ENCODE measurements at regions not wholly inside any gene's neighbourhood (a gene's known extent, or its start where the extent isn't known, plus 50 kb on each side); places are given as distances from the start of the nearest gene placed in this dataset.

DNA sequence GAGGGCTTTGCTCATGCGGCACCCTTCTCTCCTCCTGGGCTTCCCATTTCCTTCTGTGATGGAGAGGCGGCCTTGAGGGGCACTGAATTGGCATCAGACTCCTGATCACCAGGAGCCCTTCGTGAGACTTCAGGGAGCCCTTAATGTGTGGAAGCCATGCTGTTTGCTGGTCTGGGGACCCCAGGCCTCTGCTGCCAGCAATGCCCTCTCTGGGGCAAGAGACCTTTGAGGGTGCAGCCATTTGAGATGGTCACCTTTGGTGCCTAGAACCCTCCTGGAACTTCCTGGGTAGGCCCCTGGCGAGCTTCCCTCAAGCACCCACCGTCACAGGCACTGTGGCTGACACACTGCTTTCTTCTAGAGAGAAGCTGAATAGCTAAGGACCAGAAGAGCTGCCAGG, 338.7 kb upstream of the IRX4 start:
- ATAC-seq: no peak
- intact Hi-C loops (cut with DNase I): no loop called here

GRCh38 chr5:2220741-2221140, 338.0 kb upstream of the IRX4 start:
- DNase-seq (ENCODE audit: missing footprints) (no peak), ATAC-seq (no peak)
- intact Hi-C loops (cut with DNase I): no loop called here

More for the DNA sequence above, 338.7 kb upstream of the IRX4 start:
- DNase-seq (ENCODE audit: missing footprints): no peak

GRCh38 chr5:2219149-2219776, 336.5 kb upstream of the IRX4 start:
- DNase-seq (ENCODE audit: missing footprints) (no peak), ATAC-seq (no peak)
- intact Hi-C loops (cut with DNase I): no loop called here

- ATAC-seq (no peak), DNase-seq (ENCODE audit: missing footprints) (no peak)
- intact Hi-C loops (cut with DNase I): no loop called here
Observed at GRCh38 chr5:2217219-2217618, 334.5 kb upstream of the IRX4 start.

GRCh38 chr5:2214910-2215590, 332.3 kb upstream of the IRX4 start:
- DNase-seq (ENCODE audit: missing footprints) (no peak), ATAC-seq (no peak)
- intact Hi-C loops (cut with DNase I): no loop called here

- DNase-seq (ENCODE audit: missing footprints) (no peak), ATAC-seq (no peak)
- intact Hi-C loops (cut with DNase I): no loop called here
Observed at GRCh38 chr5:2213121-2213730, 330.5 kb upstream of the IRX4 start.

- no peak for DNase-seq (ENCODE audit: missing footprints)
- intact Hi-C loops (cut with DNase I): no loop called here
- no peak for ATAC-seq
Observed at GRCh38 chr5:2212481-2212880, 329.8 kb upstream of the IRX4 start.

- intact Hi-C loops (cut with DNase I): loop anchor here (10.0 kb wide), 1 partner anchor 1397 kb away; no protein-coding TSS in a partner anchor
- no peak for ATAC-seq
- DNase-seq (ENCODE audit: missing footprints): no peak
Observed at GRCh38 chr5:2208239-2208544, 325.5 kb upstream of the IRX4 start.

DNA sequence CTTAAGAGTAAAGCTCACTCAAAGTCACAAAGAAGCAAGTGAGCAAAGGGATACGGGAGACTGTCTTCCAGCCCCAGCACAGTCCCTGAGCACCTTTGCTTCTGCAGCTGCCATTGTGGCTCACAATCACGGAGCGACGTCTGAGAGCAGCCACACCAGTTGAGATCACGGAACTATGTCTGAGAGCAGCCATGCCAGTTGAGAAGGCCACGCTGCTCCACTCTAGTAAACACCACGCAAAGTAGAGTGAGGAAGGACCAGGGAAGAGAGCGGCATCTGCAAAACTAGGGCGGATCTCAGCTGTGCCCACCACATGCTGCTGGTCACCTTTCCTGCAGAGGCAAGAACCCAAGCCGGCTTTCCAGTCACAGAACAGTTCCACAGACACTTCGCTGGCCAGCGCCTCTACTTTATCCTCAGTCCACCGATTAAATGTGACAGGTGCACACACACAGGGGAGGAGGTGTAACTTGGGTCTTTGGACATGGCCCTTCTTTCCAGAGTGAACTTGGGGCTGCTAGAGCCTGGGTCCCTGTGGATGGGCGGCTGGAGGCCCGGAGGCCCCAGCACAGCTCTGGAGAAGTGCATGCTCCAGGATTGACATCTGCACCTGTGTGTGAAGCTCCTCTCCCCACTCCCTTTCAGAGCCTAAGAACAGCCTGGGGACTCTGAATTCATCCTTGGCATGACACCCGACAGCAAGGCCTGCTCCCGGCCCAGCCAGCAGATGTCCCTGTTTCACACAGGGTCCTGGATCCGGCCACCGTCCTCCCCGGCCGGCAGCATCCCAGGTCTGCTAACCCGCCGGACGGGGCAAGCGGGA, 324.9 kb upstream of the IRX4 start:
- intact Hi-C loops (cut with DNase I): loop anchor here (10.0 kb wide), 1 partner anchor 1397 kb away; no protein-coding TSS in a partner anchor
- ATAC-seq: no peak
- no peak for DNase-seq (ENCODE audit: missing footprints)

GRCh38 chr5:2207109-2207399, 324.3 kb upstream of the IRX4 start:
- intact Hi-C loops (cut with DNase I): loop anchor here (10.0 kb wide), 1 partner anchor 1398 kb away; no protein-coding TSS in a partner anchor

GRCh38 chr5:2206293-2207108, 323.8 kb upstream of the IRX4 start:
- intact Hi-C loops (cut with DNase I): loop anchor here (10.0 kb wide), 1 partner anchor 1398 kb away; no protein-coding TSS in a partner anchor
- ATAC-seq: no peak

More at GRCh38 chr5:2207109-2207399, 324.3 kb upstream of the IRX4 start:
- DNase-seq (ENCODE audit: missing footprints) (no peak), ATAC-seq (no peak)

GRCh38 chr5:2205596-2206226, 323.0 kb upstream of the IRX4 start:
- intact Hi-C loops (cut with DNase I): loop anchor here (10.0 kb wide), 1 partner anchor 1399 kb away; no protein-coding TSS in a partner anchor
- ATAC-seq: no peak
- no peak for DNase-seq (ENCODE audit: missing footprints)

More at GRCh38 chr5:2206293-2207108, 323.8 kb upstream of the IRX4 start:
- no peak for DNase-seq (ENCODE audit: missing footprints)

DNA sequence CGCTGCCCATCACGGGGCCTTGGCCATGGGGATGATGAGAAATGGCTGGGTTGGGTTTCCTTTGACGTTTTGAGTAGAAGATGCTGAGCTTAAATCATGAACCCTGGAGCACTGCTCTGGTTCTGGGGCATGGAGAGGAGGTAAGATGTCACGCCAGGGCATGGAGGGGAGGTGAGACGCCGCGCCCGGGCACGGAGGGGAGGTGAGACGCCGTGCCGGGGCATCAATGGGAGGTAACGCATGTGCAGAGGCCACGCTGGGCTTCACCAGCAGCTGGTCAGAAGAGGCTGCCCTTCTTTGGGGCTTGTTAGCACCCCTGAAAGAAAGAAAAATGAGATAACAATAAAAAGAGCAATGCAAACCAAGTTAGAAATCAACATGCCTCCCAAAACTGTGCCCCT, 322.5 kb upstream of the IRX4 start:
- intact Hi-C loops (cut with DNase I): loop anchor here (10.0 kb wide), 1 partner anchor 1400 kb away; no protein-coding TSS in a partner anchor
- ATAC-seq: no peak
- DNase-seq (ENCODE audit: missing footprints): no peak

- no peak for ATAC-seq
- intact Hi-C loops (cut with DNase I): loop anchor here (10.0 kb wide), 1 partner anchor 1400 kb away; no protein-coding TSS in a partner anchor
- DNase-seq (ENCODE audit: missing footprints): no peak
Observed at GRCh38 chr5:2204366-2205184, 321.9 kb upstream of the IRX4 start.

- ATAC-seq (no peak), DNase-seq (ENCODE audit: missing footprints) (no peak)
- intact Hi-C loops (cut with DNase I): loop anchor here (10.0 kb wide), 1 partner anchor 1401 kb away; no protein-coding TSS in a partner anchor
Observed at GRCh38 chr5:2203774-2204173, 321.0 kb upstream of the IRX4 start.

- intact Hi-C loops (cut with DNase I): loop anchor here (10.0 kb wide), 1 partner anchor 1403 kb away; no protein-coding TSS in a partner anchor
Observed at GRCh38 chr5:2201832-2202231, 319.1 kb upstream of the IRX4 start.

GRCh38 chr5:2201421-2201820, 318.7 kb upstream of the IRX4 start:
- DNase-seq (ENCODE audit: missing footprints): no peak
- no peak for ATAC-seq
- intact Hi-C loops (cut with DNase I): loop anchor here (10.0 kb wide), 1 partner anchor 1403 kb away; no protein-coding TSS in a partner anchor

More at GRCh38 chr5:2201832-2202231, 319.1 kb upstream of the IRX4 start:
- ATAC-seq (no peak), DNase-seq (ENCODE audit: missing footprints) (no peak)

Measured in Right ventricle myocardium inferior (tissue), 1 donor.